Fibroblast of lung (primary cell): ENCODE measurements at regions not wholly inside any gene's neighbourhood (a gene's known extent, or its start where the extent isn't known, plus 50 kb on each side); places are given as distances from the start of the nearest gene placed in this dataset.

Source experiments
- DNase-seq, 2 donors: peaks; one replicate each; pipeline versions ENCODE4 v3.0.0 to v3.0.0-alpha.2; 2010; ENCODE audit warnings: low read depth in 2 of 2
- H2AFZ ChIP-seq: 2 replicates; pipeline ENCODE4 v1.5.1; 2012; ENCODE audit warnings: low read length, control low read depth, inconsistent platforms
- H3K27ac ChIP-seq: 2 replicates; pipeline ENCODE4 v1.5.1; 2011; ENCODE audit warnings: low read length, control low read depth; ENCODE audit not compliant: insufficient read depth
- H3K27me3 ChIP-seq: 2 replicates; pipeline ENCODE4 v1.5.1; 2011; ENCODE audit warnings: mild to moderate bottlenecking, low read length; ENCODE audit not compliant: control insufficient read depth, insufficient read depth
- H3K36me3 ChIP-seq: 2 replicates; pipeline ENCODE4 v1.5.1; 2011; ENCODE audit warnings: low read length; ENCODE audit not compliant: control insufficient read depth, insufficient read depth
- H3K4me1 ChIP-seq: 2 replicates; pipeline ENCODE4 v1.5.1; 2011; ENCODE audit warnings: low read length; ENCODE audit not compliant: control insufficient read depth, insufficient read depth; ENCODE audit errors: extremely low read depth
- H3K4me2 ChIP-seq: 2 replicates; pipeline ENCODE4 v1.5.1; 2011; ENCODE audit warnings: low read length, control low read depth; ENCODE audit not compliant: insufficient read depth; ENCODE audit errors: extremely low read depth
- H3K4me3 ChIP-seq, 4 experiments: fragments of 200-600 bp in 1 of 4; sonication (generic) in 1 of 4; replicated peaks in 1 of 4; 2 replicates each; pipeline ENCODE4 v1.5.1; 2011 to 2016; ENCODE audit warnings: low read length in 4 of 4, low read depth in 3 of 4, mild to moderate bottlenecking in 3 of 4, control low read depth in 2 of 4, inconsistent platforms in 1 of 4, mixed read lengths in 1 of 4; ENCODE audit not compliant: insufficient read depth in 1 of 4; ENCODE audit errors: control extremely low read depth in 1 of 4
- H3K79me2 ChIP-seq: 2 replicates; pipeline ENCODE4 v1.5.1; 2012; ENCODE audit warnings: mild to moderate bottlenecking, low read length, inconsistent platforms; ENCODE audit not compliant: control insufficient read depth, insufficient read depth
- H3K9ac ChIP-seq: 2 replicates; pipeline ENCODE4 v1.5.1; 2011; ENCODE audit warnings: mild to moderate bottlenecking, low read length, control low read depth; ENCODE audit not compliant: insufficient read depth
- H3K9me3 ChIP-seq: 2 replicates; pipeline ENCODE4 v1.5.1; 2012; ENCODE audit warnings: low read depth, low read length; ENCODE audit not compliant: control insufficient read depth, insufficient read depth
- H4K20me1 ChIP-seq: 2 replicates; pipeline ENCODE4 v1.5.1; 2011; ENCODE audit warnings: low read length; ENCODE audit not compliant: control insufficient read depth, insufficient read depth; ENCODE audit errors: extremely low read depth
- EZH2 ChIP-seq: IDR thresholded peaks from 2 replicates; pipeline ENCODE4 v1.5.1; 2012; ENCODE audit warnings: low read length, control low read depth, mild to moderate bottlenecking; ENCODE audit errors: missing control alignments
- TF ChIP-seq, protein P1 (sequence below), 2 donors: IDR thresholded peaks in 1 of 2; conservative IDR thresholded peaks in 1 of 2; 1 replicate in 1 of 2; 2 replicates in 1 of 2; pipeline ENCODE4 v1.5.1; 2011 to 2012; ENCODE audit warnings: low read length in 2 of 2, control low read depth in 1 of 2, inconsistent platforms in 1 of 2, low read depth in 1 of 2, mild to moderate bottlenecking in 1 of 2

DNA sequence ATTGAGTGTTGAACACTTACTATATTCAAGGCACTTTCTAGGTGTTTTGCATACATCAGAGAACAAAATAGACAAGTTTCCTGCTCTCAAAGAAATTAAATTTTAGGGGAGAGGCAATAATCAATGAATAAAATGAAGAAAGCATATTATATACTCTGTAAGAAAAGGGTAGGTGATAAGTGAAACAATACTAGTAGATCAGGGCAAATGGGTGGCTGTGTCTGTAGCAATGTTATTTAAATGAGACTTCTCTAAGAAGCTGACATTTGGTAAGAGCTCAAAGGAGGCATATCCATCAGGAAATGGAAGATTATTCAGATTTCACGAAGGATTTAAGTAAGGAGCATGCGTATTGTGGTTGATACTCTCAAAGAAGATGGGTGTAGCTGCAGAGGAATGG, 1291.6 kb downstream of the NSUN3 start:
- H3K36me3 ChIP-seq = no peaks in the 10 kb centered on the region
- H3K27me3 ChIP-seq = no peaks in the 10 kb centered on the region
- no peaks in the 10 kb centered on the region for H3K79me2 ChIP-seq
- H4K20me1 ChIP-seq = no peaks in the 10 kb centered on the region
- H3K9me3 ChIP-seq = no peaks in the 10 kb centered on the region
- no peaks in the 10 kb centered on the region for H3K4me1 ChIP-seq
- no peak overlapping the region for H3K9ac ChIP-seq
- H3K4me3 ChIP-seq = no peak overlapping the region
- DNase-seq = no peak
- TF ChIP-seq EZH2 = no peak
- no peak overlapping the region for H3K4me2 ChIP-seq
- H2AFZ ChIP-seq = no peak overlapping the region
- H3K27ac ChIP-seq = no peak overlapping the region

DNA sequence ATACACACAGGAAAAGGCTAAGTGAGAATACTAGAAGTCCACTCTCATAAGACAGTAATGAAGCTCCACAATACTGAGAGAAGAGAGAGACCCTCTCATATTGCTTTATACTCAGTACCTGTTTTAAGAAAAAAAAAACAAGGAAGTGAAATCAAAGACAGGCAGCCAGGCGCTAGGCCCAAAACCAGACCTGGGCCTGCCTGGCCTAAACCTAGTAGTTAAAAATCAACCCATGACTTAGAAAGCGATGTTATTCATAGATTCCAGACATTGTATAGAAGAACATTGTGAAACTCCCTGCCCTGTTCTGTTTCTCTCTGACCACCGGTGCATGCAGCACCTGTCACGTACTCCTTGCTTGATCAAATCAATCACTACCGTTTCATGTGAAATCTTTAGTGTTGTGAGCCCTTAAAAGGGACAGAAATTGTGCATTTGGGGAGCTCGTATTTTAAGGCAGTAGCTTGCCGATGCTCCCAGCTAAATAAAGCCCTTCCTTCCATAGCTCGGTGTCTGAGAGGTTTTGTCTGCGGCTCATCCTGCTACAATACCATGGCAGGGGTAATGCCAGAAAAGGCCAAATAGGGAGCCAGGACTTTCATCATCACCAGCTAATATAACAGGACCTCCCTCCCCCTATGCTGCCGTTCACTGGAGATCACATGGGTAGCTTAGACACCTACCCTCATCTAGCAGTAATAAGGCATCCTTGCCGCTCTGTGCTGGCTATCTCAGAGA, 1294.1 kb downstream of the NSUN3 start:
- no peak overlapping the region for H2AFZ ChIP-seq

DNA sequence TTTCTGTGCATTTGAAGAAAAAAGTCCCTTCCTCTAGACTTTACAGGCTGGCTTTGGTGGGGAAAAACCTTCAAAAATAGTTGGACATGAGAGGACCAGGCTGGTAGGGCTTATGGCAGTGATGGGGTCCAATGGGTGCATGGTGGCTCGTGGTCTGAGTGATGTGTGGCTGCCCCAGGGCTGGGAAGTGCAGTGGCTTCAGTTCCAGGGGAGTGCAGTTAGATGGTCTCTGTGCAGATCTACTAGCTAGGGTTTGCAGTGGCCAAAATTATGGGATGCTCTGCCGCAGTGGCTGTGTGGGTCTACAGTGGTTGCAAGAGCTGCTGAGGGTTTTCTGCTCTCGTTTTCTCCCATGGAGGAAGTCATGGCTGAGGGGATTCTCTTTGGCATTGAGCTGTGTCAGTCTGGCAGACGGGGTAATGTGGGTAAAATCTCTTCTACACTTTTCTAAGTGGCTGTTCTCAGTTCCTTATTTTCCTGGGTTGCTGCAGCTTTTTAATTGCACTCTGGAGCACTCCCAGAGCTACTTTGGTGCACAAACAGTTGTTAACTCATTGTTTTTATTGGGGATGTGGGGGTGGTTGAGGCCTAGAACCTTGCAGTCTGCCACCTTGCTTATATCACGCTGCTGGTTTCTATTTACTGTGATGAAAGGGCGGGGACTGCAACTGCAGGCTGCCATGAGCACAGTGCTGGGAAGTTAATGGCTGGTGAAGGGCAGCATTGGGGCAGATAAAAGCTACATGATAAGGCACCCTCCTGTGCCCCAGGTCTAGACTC, 1324.6 kb downstream of the NSUN3 start:
- no peak overlapping the region for H3K27ac ChIP-seq
- H2AFZ ChIP-seq = no peak overlapping the region
- no peaks in the 10 kb centered on the region for H4K20me1 ChIP-seq
- H3K27me3 ChIP-seq = no peaks in the 10 kb centered on the region
- no peaks in the 10 kb centered on the region for H3K79me2 ChIP-seq
- DNase-seq = no peak
- H3K4me3 ChIP-seq = no peak overlapping the region
- no peaks in the 10 kb centered on the region for H3K4me1 ChIP-seq
- no peaks in the 10 kb centered on the region for H3K9me3 ChIP-seq
- TF ChIP-seq, protein P1, sequence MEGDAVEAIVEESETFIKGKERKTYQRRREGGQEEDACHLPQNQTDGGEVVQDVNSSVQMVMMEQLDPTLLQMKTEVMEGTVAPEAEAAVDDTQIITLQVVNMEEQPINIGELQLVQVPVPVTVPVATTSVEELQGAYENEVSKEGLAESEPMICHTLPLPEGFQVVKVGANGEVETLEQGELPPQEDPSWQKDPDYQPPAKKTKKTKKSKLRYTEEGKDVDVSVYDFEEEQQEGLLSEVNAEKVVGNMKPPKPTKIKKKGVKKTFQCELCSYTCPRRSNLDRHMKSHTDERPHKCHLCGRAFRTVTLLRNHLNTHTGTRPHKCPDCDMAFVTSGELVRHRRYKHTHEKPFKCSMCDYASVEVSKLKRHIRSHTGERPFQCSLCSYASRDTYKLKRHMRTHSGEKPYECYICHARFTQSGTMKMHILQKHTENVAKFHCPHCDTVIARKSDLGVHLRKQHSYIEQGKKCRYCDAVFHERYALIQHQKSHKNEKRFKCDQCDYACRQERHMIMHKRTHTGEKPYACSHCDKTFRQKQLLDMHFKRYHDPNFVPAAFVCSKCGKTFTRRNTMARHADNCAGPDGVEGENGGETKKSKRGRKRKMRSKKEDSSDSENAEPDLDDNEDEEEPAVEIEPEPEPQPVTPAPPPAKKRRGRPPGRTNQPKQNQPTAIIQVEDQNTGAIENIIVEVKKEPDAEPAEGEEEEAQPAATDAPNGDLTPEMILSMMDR (conservative IDR thresholded peaks at IDR 0.05 in 1 of 2, IDR thresholded peaks at IDR 0.05 in 1 of 2; ENCODE audit: low read depth in 1 of 2, low read length in 2 of 2) = no peak
- TF ChIP-seq EZH2 = no peak
- no peak overlapping the region for H3K4me2 ChIP-seq
- no peak overlapping the region for H3K9ac ChIP-seq
- no peaks in the 10 kb centered on the region for H3K36me3 ChIP-seq

More for the DNA sequence above, 1294.1 kb downstream of the NSUN3 start:
- H3K36me3 ChIP-seq = no peaks in the 10 kb centered on the region
- TF ChIP-seq, protein P1 (conservative IDR thresholded peaks at IDR 0.05 in 1 of 2, IDR thresholded peaks at IDR 0.05 in 1 of 2; ENCODE audit: low read depth in 1 of 2, low read length in 2 of 2) = no peak
- TF ChIP-seq EZH2 = no peak
- no peak for DNase-seq
- no peaks in the 10 kb centered on the region for H3K4me1 ChIP-seq
- H3K9ac ChIP-seq = no peak overlapping the region
- no peaks in the 10 kb centered on the region for H4K20me1 ChIP-seq
- H3K9me3 ChIP-seq = no peaks in the 10 kb centered on the region
- no peaks in the 10 kb centered on the region for H3K27me3 ChIP-seq
- H3K79me2 ChIP-seq = no peaks in the 10 kb centered on the region
- no peak overlapping the region for H3K27ac ChIP-seq
- no peak overlapping the region for H3K4me2 ChIP-seq
- H3K4me3 ChIP-seq = no peak overlapping the region
